Dedifferentiated amniotic fluid mesenchymal stem cell (primary cell): ENCODE measurements at regions not wholly inside any gene's neighbourhood (a gene's known extent, or its start where the extent isn't known, plus 50 kb on each side); places are given as distances from the start of the nearest gene placed in this dataset.
"Not testable (repeated sequence)": the region's sequence is repeated elsewhere in the genome, so short reads cannot be mapped to it uniquely, and the experiment has no call there.

Experiments used
- DNase-seq: peaks from one replicate; pipeline ENCODE4 v3.0.0-alpha.2; 2016; ENCODE audit errors: extremely low spot score

DNA sequence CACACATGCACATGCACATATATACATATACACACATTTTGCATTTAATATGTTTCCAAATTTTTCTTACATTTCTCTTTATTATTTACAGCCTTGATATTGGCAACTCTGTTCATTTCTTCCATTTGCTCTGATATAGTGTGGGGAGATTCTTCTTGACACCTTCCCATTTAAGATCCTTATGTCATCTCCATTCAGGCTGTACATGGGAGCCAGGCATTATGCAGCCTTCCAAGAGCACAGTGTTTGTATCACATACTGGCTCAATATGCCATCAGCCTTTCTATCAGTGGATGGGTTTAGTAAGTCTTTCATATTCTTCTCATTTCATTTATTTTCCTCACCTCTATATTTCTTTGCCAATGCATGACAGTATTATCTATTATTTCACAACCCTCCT is 372.3 kb upstream of the FTMT start:
- DNase-seq = no peak

DNA sequence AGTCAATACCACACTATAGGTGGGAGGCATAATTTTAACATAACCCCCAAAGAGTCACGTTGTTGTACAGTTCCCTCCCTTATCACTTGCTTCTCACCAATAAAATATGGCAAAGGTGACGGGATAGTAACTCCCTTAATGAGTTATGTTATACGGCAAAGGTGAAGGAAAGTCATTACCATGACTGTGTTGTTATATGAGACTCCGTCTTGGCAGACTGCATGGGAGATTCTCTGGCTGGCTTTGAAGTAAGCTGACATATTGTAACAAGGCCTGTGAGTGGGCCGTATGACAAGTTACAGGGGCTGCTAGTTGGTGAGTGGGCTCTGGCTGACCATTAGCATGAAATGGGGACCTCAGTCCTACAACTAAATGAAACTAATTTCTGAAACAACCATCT is 366.4 kb upstream of the FTMT start:
- no peak for DNase-seq

DNA sequence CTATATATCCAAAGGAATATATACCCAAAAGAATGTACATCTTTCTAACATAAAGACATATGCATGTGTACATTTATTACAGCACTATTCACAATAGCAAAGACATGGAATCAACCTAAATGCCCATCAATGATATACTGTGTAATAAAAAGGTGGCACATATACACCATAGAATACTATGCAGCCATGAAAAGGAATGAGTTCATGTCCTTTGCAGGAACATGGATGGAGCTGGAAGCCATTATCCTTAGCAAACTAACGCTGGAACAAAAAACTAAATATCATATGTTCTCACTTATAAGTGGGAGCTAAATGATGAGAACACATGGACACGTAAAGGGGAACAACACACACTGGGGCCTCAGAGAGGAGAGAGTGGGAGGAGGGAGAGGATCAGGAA is 365.7 kb upstream of the FTMT start:
- DNase-seq = not testable (repeated sequence)

DNA sequence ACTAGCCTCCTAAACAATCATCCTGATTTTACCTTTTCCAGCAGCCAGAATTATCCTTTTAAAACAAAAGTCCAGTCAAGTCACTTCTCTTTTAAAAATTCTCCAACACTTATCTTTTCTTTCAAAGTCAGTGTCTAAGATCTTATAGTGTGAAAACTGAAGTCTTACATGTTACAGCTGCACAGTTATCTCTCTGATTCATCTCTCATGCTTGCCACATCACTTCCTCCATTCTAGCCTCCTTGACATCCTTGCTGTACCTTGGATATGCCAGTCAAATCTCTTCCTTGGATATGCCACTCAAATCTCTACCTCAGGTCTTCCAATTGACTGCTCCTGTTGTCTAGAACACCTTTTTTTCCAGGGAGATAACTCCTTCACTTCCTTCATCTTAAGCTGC is 361.7 kb upstream of the FTMT start:
- DNase-seq = no peak

DNA sequence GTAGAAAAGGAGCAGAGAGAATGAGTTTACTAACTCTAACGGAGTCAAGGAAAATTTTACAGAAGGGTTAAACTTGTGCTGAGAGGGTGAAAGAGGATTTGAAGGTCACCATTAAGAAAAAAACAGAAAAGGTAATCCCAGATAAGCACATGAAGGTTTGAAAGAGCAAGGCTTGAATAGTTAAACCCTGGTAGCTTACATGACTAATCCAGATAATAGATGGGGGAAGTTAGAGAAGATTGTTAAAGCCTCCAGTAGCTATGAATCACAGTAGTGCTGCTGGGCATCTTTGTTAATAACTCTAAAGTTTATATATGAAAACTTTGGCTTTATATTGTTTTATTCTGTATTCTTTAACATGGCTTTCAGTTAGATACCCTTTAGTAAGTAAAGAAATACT is 354.5 kb upstream of the FTMT start:
- DNase-seq = no peak

DNA sequence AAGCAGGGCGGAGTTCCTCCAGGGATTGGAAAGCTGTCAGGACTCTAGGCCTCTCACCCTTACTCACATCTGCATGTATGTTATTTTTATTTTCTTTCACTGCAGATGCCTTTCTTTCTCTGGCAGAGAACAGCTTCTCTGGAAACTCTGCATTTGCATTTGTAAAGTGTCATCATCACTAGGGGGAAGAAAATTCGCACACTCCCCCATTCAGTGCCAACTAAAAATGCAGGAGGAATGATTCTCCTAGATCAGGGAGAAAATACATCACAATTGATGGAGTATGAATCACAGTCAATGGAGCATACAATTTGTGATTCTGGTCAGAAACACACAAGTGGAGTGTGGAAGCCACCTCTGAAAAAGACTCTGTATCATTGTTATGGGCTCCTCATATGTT is 351.4 kb upstream of the FTMT start:
- DNase-seq = no peak

DNA sequence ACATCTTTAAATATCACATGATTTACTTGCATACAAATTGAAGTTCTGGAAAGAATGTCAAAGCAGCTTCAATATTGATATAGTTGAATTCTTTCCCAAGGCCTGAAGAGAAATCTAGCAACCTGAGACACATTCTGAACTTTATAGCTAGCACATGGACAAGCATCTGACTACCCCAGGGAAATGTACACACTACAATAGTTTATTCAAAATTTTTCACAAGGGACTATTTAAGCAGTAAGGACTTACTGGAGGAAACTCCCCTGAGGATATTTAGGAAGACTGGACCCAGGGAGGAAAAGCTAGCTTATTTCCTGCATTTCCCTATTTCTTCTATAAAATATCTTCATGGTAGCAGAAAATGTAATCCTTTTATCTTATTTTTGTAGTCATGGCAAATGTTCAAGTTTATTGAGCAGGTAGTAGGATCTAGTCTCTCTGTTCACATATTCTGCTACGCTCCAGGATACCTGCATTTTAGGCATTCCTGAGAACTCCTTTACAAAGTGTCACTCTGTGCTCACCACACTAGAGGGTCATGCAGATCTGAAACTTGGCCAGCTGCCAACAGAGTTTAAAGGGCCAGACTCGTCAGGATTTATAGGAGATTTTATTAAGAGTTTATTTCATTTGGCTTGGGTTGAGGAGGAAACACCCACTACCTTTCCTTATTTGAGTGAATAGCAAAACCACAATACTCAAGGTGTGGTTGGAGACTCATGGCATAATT is 348.4 kb upstream of the FTMT start:
- DNase-seq = no peak

DNA sequence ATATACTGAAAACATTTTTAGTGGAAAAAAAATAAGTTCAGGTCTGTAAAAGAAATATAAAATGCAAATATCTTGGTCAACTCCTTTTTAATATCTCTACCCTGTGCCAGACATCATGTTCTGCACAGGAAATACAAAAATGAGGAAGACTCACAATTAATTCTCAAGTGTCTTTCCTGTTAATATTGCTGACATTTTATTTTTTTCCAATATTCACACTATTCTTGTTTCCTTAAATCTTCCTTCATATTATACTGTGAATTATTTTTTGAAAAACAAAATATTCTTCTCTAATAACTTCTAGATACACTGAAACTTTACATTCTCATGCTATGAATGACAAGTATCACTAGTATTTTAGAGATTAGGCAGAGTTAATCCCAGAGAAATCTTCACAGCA is 334.7 kb upstream of the FTMT start:
- DNase-seq = no peak

DNA sequence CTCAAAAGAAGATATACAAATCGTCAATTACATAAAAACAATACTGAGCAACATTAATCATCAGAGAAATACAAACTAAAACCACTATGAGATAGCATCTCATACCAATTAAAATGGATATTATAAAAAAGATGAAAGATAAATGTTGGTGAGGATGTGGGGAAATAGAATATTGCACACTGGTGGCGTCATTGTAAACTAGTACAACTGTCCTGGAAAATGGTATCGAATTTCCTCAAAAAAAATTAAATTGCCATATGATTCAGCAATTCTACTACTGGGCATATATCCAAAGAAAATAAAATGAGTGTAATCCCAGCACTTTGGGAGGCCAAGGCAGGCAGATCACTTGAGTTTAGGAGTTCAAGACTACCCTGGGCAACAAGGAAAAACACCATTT is 326.0 kb upstream of the FTMT start:
- no peak for DNase-seq

DNA sequence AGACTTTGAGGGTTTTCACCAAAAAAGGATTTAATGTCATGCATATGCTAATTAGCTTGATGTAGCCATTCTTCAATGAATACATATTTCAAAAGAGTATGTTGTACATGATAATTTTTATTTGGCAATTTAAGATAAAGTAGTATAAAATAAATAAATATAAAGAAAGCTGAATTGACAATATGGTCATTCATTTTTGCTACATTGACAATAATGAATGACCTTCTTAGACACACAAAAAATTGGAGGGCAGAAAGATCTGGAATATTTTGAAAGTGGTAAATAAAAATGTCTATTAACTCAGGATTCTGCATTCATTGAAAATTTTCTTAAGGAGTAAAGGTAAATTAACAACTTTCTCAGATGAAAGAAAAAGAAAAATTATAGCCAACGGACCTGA is 324.8 kb upstream of the FTMT start:
- no peak for DNase-seq

DNA sequence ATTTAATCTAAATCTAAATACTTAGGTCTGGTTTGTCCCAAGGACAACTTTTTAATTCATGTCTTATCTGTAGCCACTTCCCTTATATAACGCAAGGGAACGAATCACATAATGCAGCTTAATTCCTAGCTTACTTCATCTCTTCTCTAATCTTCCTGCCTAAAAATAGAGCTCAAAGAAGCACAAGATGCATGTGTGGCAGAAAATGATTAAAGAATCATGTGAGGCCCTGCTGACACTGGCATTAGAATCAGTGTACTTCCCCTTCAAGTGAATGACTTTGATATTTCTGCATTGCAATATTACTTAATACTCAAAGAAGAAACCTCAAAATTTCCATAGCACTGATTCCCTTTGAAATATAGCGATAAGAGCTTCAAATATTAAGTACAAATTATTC is 317.9 kb upstream of the FTMT start:
- DNase-seq = no peak

DNA sequence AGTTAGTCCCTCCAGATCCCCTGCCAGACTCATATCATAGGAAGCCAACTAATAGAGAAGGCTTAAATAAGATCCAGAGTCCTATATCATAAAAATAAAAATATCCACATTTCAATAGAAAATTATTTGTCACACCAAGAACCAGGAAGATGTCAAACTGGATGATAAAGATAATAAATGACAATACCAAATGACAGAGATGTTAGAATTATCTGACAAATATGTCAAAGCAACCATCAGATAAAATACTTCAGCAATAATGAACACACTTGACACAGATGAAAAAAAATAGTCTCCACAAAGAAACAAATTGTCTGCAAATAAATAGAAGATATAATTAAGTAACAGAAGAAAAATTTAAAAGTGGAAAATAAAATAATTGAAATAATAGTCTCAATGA is 300.7 kb upstream of the FTMT start:
- DNase-seq = no peak

DNA sequence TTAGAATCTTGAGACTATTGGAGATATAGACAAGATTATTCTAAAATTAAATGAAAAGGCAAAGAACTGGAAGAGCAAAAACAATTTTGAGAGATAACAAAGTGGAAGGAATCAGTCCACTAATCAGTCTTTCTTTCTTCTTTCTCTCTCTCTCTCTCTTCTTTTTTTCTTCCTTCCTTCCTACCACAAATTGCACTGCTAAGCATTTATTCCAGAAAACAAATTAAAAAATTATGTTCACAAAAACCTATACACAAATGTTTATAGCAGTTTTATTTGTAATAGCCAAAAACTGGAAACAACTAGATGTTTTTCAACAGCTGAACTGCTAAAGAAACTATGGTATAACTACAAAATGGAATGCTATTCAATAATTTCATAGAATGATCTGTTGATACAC is 291.9 kb upstream of the FTMT start:
- DNase-seq = no peak

DNA sequence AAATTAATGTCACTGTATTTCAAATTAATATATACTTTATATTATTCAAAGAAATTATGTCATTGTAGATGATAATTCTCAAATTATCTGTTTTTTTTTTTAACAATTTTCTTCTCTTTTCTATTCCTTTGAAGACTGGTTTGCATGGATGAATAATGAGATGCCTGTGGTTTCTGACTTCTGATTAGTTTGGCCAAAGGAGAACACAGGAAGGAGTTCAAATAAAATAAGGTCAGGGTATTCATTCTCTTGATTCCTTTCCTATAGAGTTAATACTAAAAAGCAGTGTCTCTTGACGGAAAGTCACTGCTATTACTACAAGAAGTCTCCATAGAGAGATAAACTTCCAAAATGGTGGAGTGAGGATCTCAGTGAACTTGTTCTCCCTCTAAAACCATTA is 279.6 kb upstream of the FTMT start:
- no peak for DNase-seq

DNA sequence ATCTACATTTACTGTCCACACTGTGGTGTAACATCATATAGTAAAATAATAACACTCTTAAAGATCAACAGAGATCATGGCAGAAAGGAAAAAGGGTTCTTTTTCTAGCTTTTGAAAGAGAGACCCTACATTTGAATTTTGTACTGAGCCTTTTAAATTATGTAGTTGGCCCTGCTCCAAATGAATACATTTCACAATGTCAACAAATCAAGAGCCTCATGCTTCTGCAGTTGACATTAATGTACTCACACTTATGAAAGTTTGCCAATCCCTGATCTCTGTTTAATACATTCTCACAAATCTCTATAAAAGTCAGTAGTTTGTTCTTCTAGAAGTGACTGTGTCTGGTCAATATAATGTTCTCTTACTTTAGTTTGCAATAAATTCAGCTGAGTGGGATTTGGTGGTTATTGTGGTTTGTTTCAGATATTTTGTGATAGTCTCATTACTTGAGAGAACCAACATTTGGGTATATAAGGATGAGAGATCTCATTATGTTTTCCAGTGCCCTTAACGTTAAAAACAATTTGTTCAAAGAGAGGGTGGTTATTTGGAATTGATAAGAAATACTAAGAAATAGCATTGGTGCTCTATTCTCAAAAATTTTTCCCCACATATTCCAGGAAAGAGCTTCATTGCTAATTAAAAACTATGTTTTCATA is 277.8 kb upstream of the FTMT start:
- DNase-seq = no peak

DNA sequence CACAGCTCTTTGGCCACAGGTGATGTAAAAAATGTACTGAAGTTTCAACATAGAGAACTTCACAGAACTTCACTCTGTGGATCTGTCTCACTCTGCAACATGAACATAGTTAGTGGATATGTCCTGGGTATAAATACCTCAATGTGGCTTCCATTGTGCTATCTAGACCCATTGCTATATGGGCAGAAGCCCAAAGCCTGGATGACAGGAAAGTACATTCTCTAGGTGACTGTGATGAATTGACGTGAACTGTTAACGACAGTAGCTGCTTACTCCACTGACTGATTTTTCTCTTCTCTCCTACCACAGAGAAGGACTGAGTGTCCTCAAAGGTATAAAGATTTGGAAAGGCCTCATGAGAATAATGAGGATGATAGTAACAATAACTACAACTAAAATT is 270.1 kb upstream of the FTMT start:
- DNase-seq = no peak

DNA sequence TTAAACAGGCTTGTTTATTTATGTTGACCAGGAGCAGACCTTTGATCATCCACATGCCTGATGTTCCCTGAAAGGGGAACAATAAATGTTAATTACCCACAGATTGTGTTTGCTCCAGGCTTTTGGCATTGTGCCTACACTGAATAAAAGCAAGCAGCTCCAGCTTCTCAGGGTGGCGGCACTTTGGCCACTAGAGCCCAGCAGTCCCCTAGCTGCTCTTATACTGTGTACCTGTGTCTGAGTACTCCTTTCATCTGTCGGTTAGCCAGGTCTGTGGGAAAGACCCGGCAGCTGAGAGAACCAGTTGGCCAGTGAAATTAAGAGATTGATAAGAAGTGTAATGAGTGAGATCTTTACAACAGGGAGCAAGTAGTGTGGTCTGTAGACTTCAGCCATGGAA is 254.8 kb upstream of the FTMT start:
- no peak for DNase-seq

DNA sequence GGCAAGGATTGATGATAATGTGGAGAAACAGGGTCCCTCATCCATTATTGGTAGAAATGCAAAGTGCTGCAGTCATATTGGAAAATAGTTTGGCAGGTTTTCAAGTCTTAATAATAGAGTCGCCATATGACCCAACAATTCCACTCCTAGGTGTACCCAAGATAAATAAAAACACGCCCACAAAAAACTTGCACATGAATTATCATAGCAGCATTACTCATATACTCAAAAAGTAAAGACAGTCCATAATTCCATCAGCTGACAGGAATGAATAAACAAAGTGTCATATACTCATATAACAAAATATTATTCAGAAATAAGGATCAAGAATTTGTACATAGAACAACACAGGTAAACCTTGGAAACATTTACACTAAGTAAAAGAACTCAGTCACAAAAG is 242.9 kb upstream of the FTMT start:
- no peak for DNase-seq

DNA sequence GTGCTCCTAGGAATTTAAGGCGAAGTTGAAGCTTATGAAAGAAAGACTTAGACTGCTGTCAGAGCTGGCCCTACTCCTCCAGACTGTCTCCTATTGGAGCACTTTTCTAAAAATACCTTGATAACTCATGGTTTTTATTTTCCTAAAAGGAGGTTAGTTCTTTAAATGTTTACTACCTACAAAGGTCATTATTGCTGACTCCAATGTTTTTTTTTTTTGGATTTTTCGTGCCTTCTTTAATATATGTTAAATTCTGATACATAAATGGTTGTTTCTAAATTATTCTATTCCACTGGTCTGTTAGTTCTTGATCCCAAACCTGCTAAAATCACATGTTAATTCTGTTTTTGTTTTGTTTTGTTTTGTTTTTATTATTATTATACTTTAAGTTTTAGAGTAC is 227.6 kb upstream of the FTMT start:
- no peak for DNase-seq

DNA sequence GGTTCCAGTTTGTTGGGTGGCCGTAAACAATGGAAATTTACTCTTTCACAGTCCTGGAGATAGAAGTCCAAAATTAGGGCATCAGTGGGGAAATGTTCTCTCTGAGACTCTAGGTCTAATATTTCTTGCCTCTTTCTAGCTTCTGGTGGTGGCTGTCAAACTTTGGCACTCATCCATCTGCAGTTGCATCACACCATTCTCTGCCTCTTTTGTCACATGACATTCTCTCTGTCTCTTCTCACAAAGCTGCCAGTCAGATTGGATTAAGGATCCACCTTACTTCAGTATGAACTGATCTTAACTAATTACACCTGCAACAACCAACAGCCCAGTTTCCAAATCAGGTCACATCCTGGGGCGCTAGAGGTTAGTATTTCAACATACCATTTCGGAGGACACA is 222.9 kb upstream of the FTMT start:
- DNase-seq = no peak

DNA sequence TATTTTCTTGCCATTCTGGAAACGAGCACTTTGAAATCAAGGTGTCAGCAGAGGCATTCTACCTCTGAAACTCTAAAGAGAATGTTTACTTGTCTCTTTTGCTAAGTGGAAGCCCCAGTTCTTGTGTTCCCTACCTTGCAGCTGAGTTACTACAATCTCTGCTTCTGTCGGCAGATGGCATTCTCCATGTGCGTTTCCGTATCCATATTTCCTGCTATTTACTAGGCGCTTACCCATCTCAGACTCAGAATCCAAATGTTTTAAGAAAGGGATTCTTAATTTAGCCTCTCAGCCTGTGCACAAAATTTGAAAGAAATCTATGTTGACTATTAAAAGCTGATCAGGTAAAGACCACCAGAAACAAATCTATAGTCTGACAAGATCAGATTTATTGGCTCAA is 221.3 kb upstream of the FTMT start:
- no peak for DNase-seq

DNA sequence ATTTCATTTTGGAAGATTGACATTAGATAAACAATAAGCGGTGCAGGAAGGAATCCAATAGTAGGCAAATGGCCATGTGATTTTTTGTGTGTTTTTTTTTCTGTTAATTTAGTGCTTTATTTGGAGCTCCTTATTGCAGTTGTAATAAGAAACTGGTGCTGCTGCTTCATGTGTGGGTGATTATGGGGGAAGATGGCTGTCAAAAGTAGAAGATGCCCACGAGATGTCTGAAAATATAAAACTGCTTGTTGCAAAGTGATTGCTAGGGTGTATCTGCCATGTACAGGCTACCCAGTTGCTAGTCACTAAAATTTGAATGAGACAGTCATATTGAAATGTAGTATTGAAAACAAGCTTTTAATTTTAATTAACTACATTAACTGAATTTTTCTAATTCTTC is 216.7 kb upstream of the FTMT start:
- DNase-seq = no peak

DNA sequence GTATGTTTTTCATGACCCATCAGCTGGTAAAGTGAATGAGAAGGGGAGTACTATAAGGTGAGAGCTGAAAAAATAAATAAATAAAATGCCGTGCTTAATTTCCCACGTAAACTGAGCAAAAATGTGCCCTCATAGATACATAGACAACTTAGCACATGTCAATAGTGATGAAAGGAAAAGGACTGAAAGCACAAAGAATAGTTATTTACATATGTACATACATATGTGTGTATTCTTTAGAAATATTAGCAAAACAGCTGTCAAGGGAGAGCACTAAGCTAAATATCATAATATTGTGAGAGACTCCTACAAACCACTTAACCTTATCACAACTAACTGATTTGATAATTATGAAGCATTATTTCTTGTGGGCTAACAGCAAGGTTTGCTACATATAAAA is 213.6 kb upstream of the FTMT start:
- no peak for DNase-seq

DNA sequence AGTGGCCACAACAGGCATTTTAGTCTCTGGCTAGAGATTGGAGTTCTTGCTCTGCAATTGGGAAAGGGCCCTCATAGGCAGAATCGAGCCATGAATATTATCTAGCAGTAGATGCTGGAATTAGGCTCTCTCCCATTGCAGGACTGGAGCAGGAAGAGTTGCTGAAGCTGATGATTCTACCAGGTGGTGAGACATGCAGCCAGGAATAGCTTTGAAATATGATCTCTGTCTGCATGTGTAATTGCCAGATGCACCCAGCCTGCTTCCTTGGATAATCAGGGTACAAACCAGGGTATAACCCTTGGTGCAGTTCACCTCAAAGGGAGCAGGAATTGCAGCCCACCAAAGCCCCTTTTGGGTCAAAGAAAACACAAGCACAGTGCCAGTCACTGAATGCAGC is 211.4 kb upstream of the FTMT start:
- no peak for DNase-seq
